Prostate gland (tissue), 2 donors: ENCODE measurements at regions not wholly inside any gene's neighbourhood (a gene's known extent, or its start where the extent isn't known, plus 50 kb on each side); places are given as distances from the start of the nearest gene placed in this dataset.

ENCODE experiments used
- DNase-seq: peaks from one replicate; pipeline ENCODE4 v3.0.0-alpha.2; 2019; ENCODE audit warnings: low spot score
- H3K27ac ChIP-seq, 2 donors: fragments of 200-600 bp; sonication (generic); 2 replicates each; pipeline ENCODE4 v1.5.1; 2017 to 2019
- H3K27me3 ChIP-seq: fragments of 200-600 bp; sonication (generic); replicated peaks from 2 replicates; pipeline ENCODE4 v1.5.1; 2019; ENCODE audit not compliant: insufficient read depth
- H3K36me3 ChIP-seq, 2 donors: fragments of 200-600 bp; sonication (generic); 1 replicate in 1 of 2; 2 replicates in 1 of 2; pipeline versions ENCODE4 v1.5.1 to v1.8.1; 2017 to 2019
- H3K4me1 ChIP-seq: fragments of 200-600 bp; sonication (generic); replicated peaks from 2 replicates; pipeline ENCODE4 v1.5.1; 2019
- H3K4me3 ChIP-seq, 2 donors: fragments of 200-600 bp; sonication (generic); 2 replicates each; pipeline ENCODE4 v1.5.1; 2017 to 2019
- H3K9me3 ChIP-seq: fragments of 200-600 bp; sonication (generic); 2 replicates; pipeline ENCODE4 v1.5.1; 2017
- POLR2A ChIP-seq: fragments of 450-650 bp; IDR thresholded peaks from one replicate; pipeline ENCODE4 v1.6.1; 2016; ENCODE audit warnings: antibody characterized with exemption, mild to moderate bottlenecking
- POLR2AphosphoS5 ChIP-seq: sonication (generic); formaldehyde crosslinking; IDR thresholded peaks from one replicate; pipeline ENCODE4 v1.6.1; 2017; ENCODE audit warnings: antibody characterized with exemption
- WGBS: methylation state at CpG from one replicate; pipeline ENCODE4 v1.1.5; 2018; 5-methylcytosine and 5-hydroxymethylcytosine counted together
- intact Hi-C: fragments of 100-400 bp; cut with DNase I; formaldehyde crosslinking; loops from one replicate; pipeline ENCODE4 v1.14.2; 2022
- TF ChIP-seq, protein P1 (sequence below), 4 experiments: fragments of 200-600 bp in 2 of 4; fragments of 450-650 bp in 2 of 4; sonication (generic) in 2 of 4; IDR thresholded peaks; 1 replicate in 3 of 4; 2 replicates in 1 of 4; pipeline ENCODE4 v1.5.1; 2016 to 2019; ENCODE audit warnings: antibody characterized with exemption in 4 of 4, mild to moderate bottlenecking in 2 of 4, moderate library complexity in 2 of 4

DNA sequence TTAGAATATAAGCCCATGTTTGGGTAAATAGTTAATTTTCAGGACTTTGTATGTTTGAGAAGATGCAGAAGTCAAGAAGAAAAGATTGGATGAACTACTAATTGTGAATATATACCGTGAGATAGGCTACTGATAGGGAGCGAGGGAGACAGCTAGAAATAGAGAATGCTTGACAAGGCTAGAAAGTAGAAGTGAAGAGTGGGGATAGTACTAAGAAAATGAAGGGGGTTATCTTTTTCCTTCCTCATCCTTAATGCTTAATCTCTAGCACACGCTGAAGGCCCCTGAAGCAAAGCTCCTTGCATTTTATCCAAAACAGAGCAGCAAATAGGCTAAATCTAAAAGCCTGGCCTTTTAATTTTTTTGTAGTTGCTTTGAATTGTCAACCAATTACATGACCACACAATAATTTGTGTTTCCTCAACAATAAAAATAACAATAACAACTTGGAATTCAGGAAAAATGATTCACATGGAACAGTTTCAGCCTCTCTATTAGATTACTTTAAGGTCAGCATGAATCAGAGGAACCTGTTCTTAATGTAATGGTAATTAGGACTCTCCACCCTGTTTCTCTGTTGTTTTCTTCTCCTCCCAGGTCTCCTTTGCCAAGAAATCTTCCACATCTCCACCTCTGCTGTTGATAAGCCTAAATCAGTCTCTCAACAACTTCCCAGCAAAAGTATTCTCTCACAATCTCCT, 1071.3 kb upstream of the ZEB2 start:
- H3K9me3 ChIP-seq = no peaks in the 10 kb centered on the region
- H3K27ac ChIP-seq = no peak overlapping the region
- 96% methylated on average over 3 of the region's 3 CpGs for WGBS
- no peaks in the 10 kb centered on the region for H3K27me3 ChIP-seq
- TF ChIP-seq, protein P1, sequence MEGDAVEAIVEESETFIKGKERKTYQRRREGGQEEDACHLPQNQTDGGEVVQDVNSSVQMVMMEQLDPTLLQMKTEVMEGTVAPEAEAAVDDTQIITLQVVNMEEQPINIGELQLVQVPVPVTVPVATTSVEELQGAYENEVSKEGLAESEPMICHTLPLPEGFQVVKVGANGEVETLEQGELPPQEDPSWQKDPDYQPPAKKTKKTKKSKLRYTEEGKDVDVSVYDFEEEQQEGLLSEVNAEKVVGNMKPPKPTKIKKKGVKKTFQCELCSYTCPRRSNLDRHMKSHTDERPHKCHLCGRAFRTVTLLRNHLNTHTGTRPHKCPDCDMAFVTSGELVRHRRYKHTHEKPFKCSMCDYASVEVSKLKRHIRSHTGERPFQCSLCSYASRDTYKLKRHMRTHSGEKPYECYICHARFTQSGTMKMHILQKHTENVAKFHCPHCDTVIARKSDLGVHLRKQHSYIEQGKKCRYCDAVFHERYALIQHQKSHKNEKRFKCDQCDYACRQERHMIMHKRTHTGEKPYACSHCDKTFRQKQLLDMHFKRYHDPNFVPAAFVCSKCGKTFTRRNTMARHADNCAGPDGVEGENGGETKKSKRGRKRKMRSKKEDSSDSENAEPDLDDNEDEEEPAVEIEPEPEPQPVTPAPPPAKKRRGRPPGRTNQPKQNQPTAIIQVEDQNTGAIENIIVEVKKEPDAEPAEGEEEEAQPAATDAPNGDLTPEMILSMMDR (IDR thresholded peaks at IDR 0.05) = no peak
- TF ChIP-seq POLR2A = no peak
- no peak for TF ChIP-seq POLR2AphosphoS5
- H3K4me1 ChIP-seq = no peaks in the 10 kb centered on the region
- intact Hi-C loops = no loop called here
- DNase-seq = no peak
- no peak overlapping the region for H3K4me3 ChIP-seq
- H3K36me3 ChIP-seq = no peaks in the 10 kb centered on the region

DNA sequence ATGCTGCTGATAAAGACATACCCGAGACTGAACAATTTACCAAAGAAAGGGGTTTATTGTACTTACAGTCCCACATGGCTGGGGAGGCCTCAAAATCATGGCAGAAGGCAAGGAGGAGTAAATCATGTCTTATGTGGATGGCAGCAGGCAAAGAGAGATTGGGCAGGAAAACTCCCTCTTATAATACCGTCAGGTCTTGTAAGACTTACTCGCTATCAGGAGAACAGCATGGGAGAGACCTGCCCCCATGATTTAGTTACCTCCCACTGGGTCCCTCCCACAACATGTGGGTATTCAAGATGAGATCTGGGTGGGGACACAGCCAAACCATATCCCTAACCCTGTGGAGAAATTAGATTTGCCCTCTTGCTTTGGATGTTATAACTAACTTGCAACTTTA, 1068.0 kb upstream of the ZEB2 start:
- intact Hi-C loops = no loop called here
- TF ChIP-seq, protein P1 (IDR thresholded peaks at IDR 0.05) = no peak
- TF ChIP-seq POLR2A = no peak
- TF ChIP-seq POLR2AphosphoS5 = no peak
- no peaks in the 10 kb centered on the region for H3K9me3 ChIP-seq
- H3K4me1 ChIP-seq = no peaks in the 10 kb centered on the region
- no peak for DNase-seq
- no peaks in the 10 kb centered on the region for H3K27me3 ChIP-seq
- WGBS = 89% methylated on average over 3 of the region's 3 CpGs
- H3K27ac ChIP-seq = no peak overlapping the region
- no peaks in the 10 kb centered on the region for H3K36me3 ChIP-seq
- H3K4me3 ChIP-seq = no peak overlapping the region

DNA sequence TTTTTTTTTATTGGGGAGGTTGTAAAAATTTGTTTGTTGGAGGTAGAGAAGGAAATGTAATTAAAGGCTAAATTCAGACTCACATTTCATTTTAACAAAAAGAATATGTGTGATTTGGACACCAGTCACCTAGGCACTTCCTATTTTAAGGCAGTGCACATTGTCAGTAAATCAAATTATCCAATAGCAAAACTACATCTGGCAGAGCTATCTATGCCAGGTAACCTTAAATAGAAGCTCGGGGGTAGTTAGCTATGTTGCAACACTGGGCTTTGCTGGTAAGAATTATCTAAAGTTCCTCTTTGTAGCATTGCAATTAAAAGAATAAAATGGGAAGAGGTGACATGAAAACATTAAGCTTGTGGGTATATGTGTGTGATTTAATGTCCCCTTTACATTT, 1064.4 kb upstream of the ZEB2 start:
- TF ChIP-seq, protein P1 (IDR thresholded peaks at IDR 0.05) = no peak
- Histone ChIP-seq H3K27ac (no peak overlapping the region), H3K27me3 (no peaks in the 10 kb centered on the region), H3K9me3 (no peaks in the 10 kb centered on the region), H3K4me1 (no peaks in the 10 kb centered on the region), H3K4me3 (no peak overlapping the region), H3K36me3 (no peaks in the 10 kb centered on the region)
- WGBS = 75% methylated on average over 1 of the region's 1 CpG
- intact Hi-C loops = no loop called here
- DNase-seq = no peak

DNA sequence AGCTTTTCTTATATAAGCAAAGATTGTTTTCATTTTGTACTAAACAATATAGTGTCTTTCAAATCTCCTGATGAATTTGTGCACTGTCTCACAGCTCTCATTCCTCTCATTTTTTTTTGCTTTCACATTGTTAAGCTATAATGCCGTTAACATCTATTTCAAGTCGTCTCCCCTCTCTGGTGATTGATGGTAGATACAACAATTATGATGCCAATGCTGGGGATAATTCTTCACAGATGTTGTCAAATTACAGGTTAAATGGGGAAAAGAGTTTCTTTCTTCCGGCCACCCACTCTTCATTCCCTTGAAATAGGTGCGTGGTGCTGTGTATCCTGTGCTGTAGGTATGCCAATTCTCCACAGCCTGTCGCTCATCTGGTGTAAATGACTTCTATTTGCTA, 1053.7 kb upstream of the ZEB2 start:
- Histone ChIP-seq H3K4me3 (no peak overlapping the region), H3K27ac (no peak overlapping the region), H3K27me3 (no peaks in the 10 kb centered on the region), H3K9me3 (no peaks in the 10 kb centered on the region), H3K36me3 (no peaks in the 10 kb centered on the region), H3K4me1 (no peaks in the 10 kb centered on the region)
- WGBS = 64% methylated on average over 5 of the region's 5 CpGs
- intact Hi-C loops = no loop called here
- DNase-seq = no peak
- TF ChIP-seq POLR2A (no peak), POLR2AphosphoS5 (no peak)
- TF ChIP-seq, protein P1 (IDR thresholded peaks at IDR 0.05) = no peak

DNA sequence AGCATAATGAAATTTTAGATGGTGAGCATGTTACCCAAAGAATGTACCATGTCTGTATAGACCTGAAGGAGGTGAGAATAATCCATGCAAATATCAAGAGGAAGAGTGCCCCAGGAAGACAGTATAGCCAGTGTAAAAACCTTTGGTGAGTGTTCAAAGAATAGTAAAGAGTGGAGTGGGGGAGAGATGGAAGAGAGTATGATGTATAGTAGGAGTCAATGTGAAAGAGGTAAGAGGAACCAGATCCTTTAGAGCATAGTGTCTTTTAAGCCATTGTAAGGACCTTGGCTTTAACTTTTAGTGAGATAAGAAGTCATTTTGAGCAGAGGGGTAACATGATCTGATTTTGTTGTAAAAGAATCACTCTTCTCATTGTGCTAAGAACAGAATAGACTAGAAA, 1052.3 kb upstream of the ZEB2 start:
- Histone ChIP-seq H3K4me1 (no peaks in the 10 kb centered on the region), H3K27ac (no peak overlapping the region), H3K9me3 (no peaks in the 10 kb centered on the region), H3K4me3 (no peak overlapping the region), H3K36me3 (no peaks in the 10 kb centered on the region), H3K27me3 (no peaks in the 10 kb centered on the region)
- no peak for DNase-seq
- intact Hi-C loops = no loop called here
- TF ChIP-seq POLR2A (no peak), POLR2AphosphoS5 (no peak)
- TF ChIP-seq, protein P1 (IDR thresholded peaks at IDR 0.05) = no peak
